ENCODE measurements at regions not wholly inside any gene's neighbourhood (a gene's known extent, or its start where the extent isn't known, plus 50 kb on each side); places are given as distances from the start of the nearest gene placed in this dataset.

- no peaks in the 10 kb centered on the region for H3K4me1 Mint-ChIP-seq (ENCODE audit: insufficient read depth, unreplicated experiment)
- TF ChIP-seq CTCF (IDR thresholded peaks at IDR 0.05; ENCODE audit: unreplicated experiment), result no peak
- intact Hi-C loops (cut with micrococcal nuclease), result no loop called here
- no peaks in the 10 kb centered on the region for H3K27me3 Mint-ChIP-seq (ENCODE audit: insufficient read depth, unreplicated experiment)
- H3K9me3 Mint-ChIP-seq (ENCODE audit: unreplicated experiment), result no peaks in the 10 kb centered on the region
- H3K27ac Mint-ChIP-seq (ENCODE audit: low read depth, unreplicated experiment), result no peak overlapping the region
- no peaks in the 10 kb centered on the region for H3K36me3 Mint-ChIP-seq (ENCODE audit: insufficient read depth, unreplicated experiment)
- ChIA-PET CTCF (no interaction called here), POLR2A (no interaction called here)
- H3K4me3 Mint-ChIP-seq (ENCODE audit: unreplicated experiment), result no peak overlapping the region
- BruUV-seq (replicated peaks), result no TSS peak
- DNase-seq (ENCODE audit: unreplicated experiment), result no peak
Measured at GRCh38 chr2:240291337-240292034, 144.0 kb upstream of the GPC1 start.

GRCh38 chr2:240292035-240292574 lies 143.4 kb upstream of the GPC1 start:
- H3K27ac Mint-ChIP-seq (ENCODE audit: low read depth, unreplicated experiment), result no peak overlapping the region

GRCh38 chr2:240292619-240293525 lies 142.6 kb upstream of the GPC1 start:
- no peak for DNase-seq (ENCODE audit: unreplicated experiment)
- TF ChIP-seq CTCF (IDR thresholded peaks at IDR 0.05; ENCODE audit: unreplicated experiment), result no peak
- POLR2A ChIA-PET, result interaction anchor here (0.7 kb wide), 1 partner anchor 127 kb away, joined by 3 read pairs; no protein-coding TSS in a partner anchor
- Mint-ChIP-seq H3K9me3 (ENCODE audit: unreplicated experiment) (no peaks in the 10 kb centered on the region), H3K27ac (ENCODE audit: low read depth, unreplicated experiment) (no peak overlapping the region), H3K4me1 (ENCODE audit: insufficient read depth, unreplicated experiment) (no peaks in the 10 kb centered on the region), H3K27me3 (ENCODE audit: insufficient read depth, unreplicated experiment) (no peaks in the 10 kb centered on the region), H3K36me3 (ENCODE audit: insufficient read depth, unreplicated experiment) (no peaks in the 10 kb centered on the region), H3K4me3 (ENCODE audit: unreplicated experiment) (no peak overlapping the region)
- BruUV-seq (replicated peaks), result no TSS peak
- CTCF ChIA-PET, result no interaction called here
- intact Hi-C loops (cut with micrococcal nuclease), result no loop called here

More at GRCh38 chr2:240292035-240292574, 143.4 kb upstream of the GPC1 start:
- ChIA-PET POLR2A (no interaction called here), CTCF (no interaction called here)
- no peaks in the 10 kb centered on the region for H3K36me3 Mint-ChIP-seq (ENCODE audit: insufficient read depth, unreplicated experiment)
- H3K27me3 Mint-ChIP-seq (ENCODE audit: insufficient read depth, unreplicated experiment), result no peaks in the 10 kb centered on the region
- no peak for TF ChIP-seq CTCF (IDR thresholded peaks at IDR 0.05; ENCODE audit: unreplicated experiment)
- no peak for DNase-seq (ENCODE audit: unreplicated experiment)
- no peaks in the 10 kb centered on the region for H3K4me1 Mint-ChIP-seq (ENCODE audit: insufficient read depth, unreplicated experiment)
- BruUV-seq (replicated peaks), result no TSS peak
- intact Hi-C loops (cut with micrococcal nuclease), result no loop called here
- no peak overlapping the region for H3K4me3 Mint-ChIP-seq (ENCODE audit: unreplicated experiment)
- no peaks in the 10 kb centered on the region for H3K9me3 Mint-ChIP-seq (ENCODE audit: unreplicated experiment)
